ENCODE measurements at regions not wholly inside any gene's neighbourhood (a gene's known extent, or its start where the extent isn't known, plus 50 kb on each side); places are given as distances from the start of the nearest gene placed in this dataset.

DNA sequence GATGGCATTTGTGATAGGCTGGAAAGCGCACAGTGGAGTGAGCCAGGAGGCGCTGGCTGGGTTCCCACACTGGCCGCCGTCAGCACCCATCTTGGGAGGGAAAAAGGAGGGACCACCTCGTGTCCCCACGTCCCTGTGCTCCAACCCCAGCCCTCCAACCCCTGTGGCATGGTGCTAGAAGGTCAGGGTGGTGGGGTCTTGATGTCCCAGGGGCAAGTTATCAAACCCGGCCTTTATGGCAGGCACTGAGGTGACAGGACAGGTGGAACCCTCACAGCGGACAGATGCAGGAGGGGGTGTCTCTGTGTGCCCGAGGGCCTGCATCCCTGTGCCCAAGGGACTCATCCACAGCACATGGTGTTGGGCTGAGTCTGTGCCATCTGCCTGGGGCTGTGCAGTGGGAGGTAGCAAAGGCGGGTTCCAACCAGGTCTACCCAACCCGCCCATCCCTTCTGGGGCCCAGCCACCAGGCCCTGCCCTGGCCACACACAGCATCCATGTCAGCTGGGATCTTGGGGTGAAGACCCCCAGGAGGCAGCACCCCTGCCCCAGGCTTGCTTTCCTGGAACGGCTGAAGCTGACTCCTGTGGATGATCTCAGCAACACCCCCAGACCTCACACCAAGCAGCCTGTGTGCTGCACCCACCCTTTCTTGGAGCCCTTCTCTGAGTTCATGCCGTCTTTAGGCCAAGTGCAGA lies 246.1 kb downstream of the NDUFA10 start:
- Histone ChIP-seq H3K27ac (ENCODE audit: low read length) (no peak overlapping the region), H3K27me3 (ENCODE audit: insufficient read depth, low read length) (peaks cover 8% of the 10 kb centered on the region; the same call in 1 of the 2 replicates), H3K4me1 (ENCODE audit: insufficient read depth, low read length) (no peaks in the 10 kb centered on the region), H3K36me3 (ENCODE audit: insufficient read depth, low read depth, low read length) (no peaks in the 10 kb centered on the region), H3K9me3 (ENCODE audit: insufficient read depth, low read depth, low read length) (peaks cover 5% of the 10 kb centered on the region; the same call in 1 of the 2 replicates), H3K4me3 (ENCODE audit: low read length) (no peak overlapping the region), H3K9ac (ENCODE audit: low read depth, low read length) (no peak overlapping the region)

GRCh38 chr2:239778042-239778851 lies 246.9 kb downstream of the NDUFA10 start:
- peaks cover 5% of the 10 kb centered on the region; the same call in 1 of the 2 replicates for H3K9me3 ChIP-seq (ENCODE audit: insufficient read depth, low read depth, low read length)
- no peak overlapping the region for H3K27ac ChIP-seq (ENCODE audit: low read length)
- H3K27me3 ChIP-seq (ENCODE audit: insufficient read depth, low read length) = peaks cover 8% of the 10 kb centered on the region; the same call in 1 of the 2 replicates
- H3K4me1 ChIP-seq (ENCODE audit: insufficient read depth, low read length) = no peaks in the 10 kb centered on the region
- H3K4me3 ChIP-seq (ENCODE audit: low read length) = no peak overlapping the region
- H3K9ac ChIP-seq (ENCODE audit: low read depth, low read length) = no peak overlapping the region
- H3K36me3 ChIP-seq (ENCODE audit: insufficient read depth, low read depth, low read length) = no peaks in the 10 kb centered on the region

GRCh38 chr2:239777219-239777618 lies 247.9 kb downstream of the NDUFA10 start:
- Histone ChIP-seq H3K4me1 (ENCODE audit: insufficient read depth, low read length) (no peaks in the 10 kb centered on the region), H3K27ac (ENCODE audit: low read length) (no peak overlapping the region), H3K4me3 (ENCODE audit: low read length) (no peak overlapping the region), H3K27me3 (ENCODE audit: insufficient read depth, low read length) (peaks cover 8% of the 10 kb centered on the region; the same call in 1 of the 2 replicates), H3K36me3 (ENCODE audit: insufficient read depth, low read depth, low read length) (no peaks in the 10 kb centered on the region), H3K9me3 (ENCODE audit: insufficient read depth, low read depth, low read length) (peaks cover 7% of the 10 kb centered on the region; the same call in 1 of the 2 replicates), H3K9ac (ENCODE audit: low read depth, low read length) (no peak overlapping the region)

DNA sequence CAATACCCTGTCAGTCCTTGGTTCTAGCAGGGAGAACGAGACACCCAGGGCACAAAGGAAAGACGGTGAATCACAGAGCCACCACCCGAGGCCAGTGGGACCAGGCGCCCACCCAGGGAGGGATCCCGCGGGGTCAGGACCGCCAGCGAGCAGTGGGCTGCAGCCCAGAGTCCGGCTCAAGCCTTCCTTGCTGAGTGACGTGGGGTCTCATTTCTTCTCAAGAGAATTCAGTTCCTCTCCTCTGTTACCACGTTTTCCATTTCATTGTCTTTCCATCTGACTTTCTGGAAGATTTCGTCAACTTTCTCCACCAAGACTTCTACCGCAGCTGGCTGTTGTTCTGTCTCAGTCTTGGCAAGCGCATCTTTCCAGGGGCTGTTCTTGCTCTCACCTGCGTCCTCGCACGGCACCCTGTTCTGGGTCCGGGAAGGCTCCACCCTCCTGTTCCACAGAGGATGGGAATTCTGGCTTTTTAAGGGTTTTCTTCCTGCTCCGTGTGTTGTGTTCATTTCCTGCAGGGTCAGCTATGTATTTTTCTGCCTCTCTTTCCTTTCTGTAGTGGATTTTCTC lies 248.6 kb downstream of the NDUFA10 start:
- Histone ChIP-seq H3K9me3 (ENCODE audit: insufficient read depth, low read depth, low read length) (peaks cover 13% of the 10 kb centered on the region; the same call in 1 of the 2 replicates), H3K4me1 (ENCODE audit: insufficient read depth, low read length) (no peaks in the 10 kb centered on the region), H3K27ac (ENCODE audit: low read length) (no peak overlapping the region), H3K27me3 (ENCODE audit: insufficient read depth, low read length) (peaks cover 8% of the 10 kb centered on the region; the same call in 1 of the 2 replicates), H3K9ac (ENCODE audit: low read depth, low read length) (no peak overlapping the region), H3K4me3 (ENCODE audit: low read length) (no peak overlapping the region), H3K36me3 (ENCODE audit: insufficient read depth, low read depth, low read length) (no peaks in the 10 kb centered on the region)

DNA sequence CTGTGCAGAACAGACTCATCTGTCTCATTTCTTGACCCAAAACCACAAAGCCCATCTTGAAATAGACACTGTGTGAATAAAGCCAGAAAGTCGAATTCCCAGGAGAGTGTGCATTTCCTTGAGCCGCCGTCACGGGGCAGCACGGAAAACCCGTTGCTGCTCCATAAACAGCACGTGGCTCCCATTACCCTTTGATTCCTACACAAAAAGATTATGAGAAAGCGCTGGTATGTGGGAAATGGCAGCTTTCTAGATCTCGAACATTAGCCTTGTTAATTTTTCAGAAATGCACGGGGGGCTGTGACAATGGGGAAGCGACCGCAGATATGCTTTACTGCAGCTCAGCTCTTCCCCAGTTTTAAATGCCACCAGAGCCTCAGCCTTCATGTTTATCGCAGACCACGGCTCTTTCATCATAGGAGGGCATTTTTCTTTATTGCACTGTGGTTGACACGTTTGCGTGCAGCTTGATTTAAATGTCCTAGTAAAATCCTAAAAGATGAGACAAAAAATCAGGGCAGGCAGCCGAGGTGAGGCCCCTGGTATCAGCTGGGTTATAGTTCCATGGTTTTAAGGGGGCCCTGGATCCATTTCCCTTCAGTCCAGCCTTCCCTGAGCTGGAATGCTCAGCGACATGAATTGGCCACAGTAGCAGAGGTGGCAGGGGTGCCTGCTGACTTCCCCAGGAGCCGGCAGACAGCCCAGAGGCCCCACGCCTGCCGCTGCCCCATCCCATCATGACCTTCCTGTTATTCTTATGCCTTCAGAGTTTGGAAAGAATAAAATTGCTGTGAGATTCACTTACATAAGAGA lies 249.3 kb downstream of the NDUFA10 start:
- Histone ChIP-seq H3K4me1 (ENCODE audit: insufficient read depth, low read length) (no peaks in the 10 kb centered on the region), H3K4me3 (ENCODE audit: low read length) (no peak overlapping the region), H3K36me3 (ENCODE audit: insufficient read depth, low read depth, low read length) (no peaks in the 10 kb centered on the region), H3K9me3 (ENCODE audit: insufficient read depth, low read depth, low read length) (peaks cover 14% of the 10 kb centered on the region; the same call in 1 of the 2 replicates), H3K9ac (ENCODE audit: low read depth, low read length) (no peak overlapping the region), H3K27me3 (ENCODE audit: insufficient read depth, low read length) (peaks cover 8% of the 10 kb centered on the region; the same call in 1 of the 2 replicates), H3K27ac (ENCODE audit: low read length) (no peak overlapping the region)

DNA sequence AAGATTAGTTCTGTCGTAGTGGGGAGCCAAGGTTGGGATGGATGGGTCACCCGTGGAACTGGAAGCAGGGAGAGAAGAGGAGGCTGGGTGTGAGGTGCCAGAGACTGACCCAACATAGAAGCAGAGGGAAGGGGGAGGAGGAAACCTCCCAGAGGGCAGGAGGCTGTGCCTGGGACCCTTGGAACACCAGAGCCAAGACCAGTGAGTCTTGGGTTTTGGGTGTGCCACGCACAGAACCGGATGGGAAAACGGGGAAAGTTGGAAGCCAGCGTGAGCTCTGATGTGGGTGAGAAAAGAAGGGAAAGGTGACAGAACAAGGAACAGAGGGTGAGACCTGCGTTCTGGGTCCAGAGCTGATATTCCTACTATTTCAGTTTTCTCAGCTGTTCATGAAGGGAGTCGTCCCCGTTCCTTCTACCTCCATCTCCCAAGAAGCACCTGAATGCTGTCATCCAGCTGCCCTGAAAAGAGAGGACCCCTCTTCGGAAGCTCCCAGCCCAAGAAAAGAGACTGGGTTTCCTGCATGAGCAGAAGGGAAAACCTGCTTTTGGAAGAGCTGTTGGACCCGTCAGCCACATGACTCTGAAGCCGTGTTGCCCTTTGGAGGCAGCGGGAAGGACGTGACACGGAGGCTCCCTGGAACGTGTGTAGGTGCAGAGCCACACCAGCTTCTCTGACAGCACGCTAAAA lies 250.1 kb downstream of the NDUFA10 start:
- H3K9me3 ChIP-seq (ENCODE audit: insufficient read depth, low read depth, low read length) = peaks cover 11% of the 10 kb centered on the region; the same call in 1 of the 2 replicates
- no peak overlapping the region for H3K27ac ChIP-seq (ENCODE audit: low read length)
- no peak overlapping the region for H3K4me3 ChIP-seq (ENCODE audit: low read length)
- H3K36me3 ChIP-seq (ENCODE audit: insufficient read depth, low read depth, low read length) = no peaks in the 10 kb centered on the region
- no peak overlapping the region for H3K9ac ChIP-seq (ENCODE audit: low read depth, low read length)
- H3K4me1 ChIP-seq (ENCODE audit: insufficient read depth, low read length) = no peaks in the 10 kb centered on the region
- H3K27me3 ChIP-seq (ENCODE audit: insufficient read depth, low read length) = peaks cover 8% of the 10 kb centered on the region; the same call in 1 of the 2 replicates

GRCh38 chr2:239774142-239774462 lies 251.0 kb downstream of the NDUFA10 start:
- Histone ChIP-seq H3K9ac (ENCODE audit: low read depth, low read length) (no peak overlapping the region), H3K27me3 (ENCODE audit: insufficient read depth, low read length) (peaks cover 8% of the 10 kb centered on the region; the same call in 1 of the 2 replicates), H3K9me3 (ENCODE audit: insufficient read depth, low read depth, low read length) (peaks cover 11% of the 10 kb centered on the region; the same call in 1 of the 2 replicates), H3K36me3 (ENCODE audit: insufficient read depth, low read depth, low read length) (no peaks in the 10 kb centered on the region), H3K4me3 (ENCODE audit: low read length) (no peak overlapping the region), H3K27ac (ENCODE audit: low read length) (no peak overlapping the region), H3K4me1 (ENCODE audit: insufficient read depth, low read length) (no peaks in the 10 kb centered on the region)

DNA sequence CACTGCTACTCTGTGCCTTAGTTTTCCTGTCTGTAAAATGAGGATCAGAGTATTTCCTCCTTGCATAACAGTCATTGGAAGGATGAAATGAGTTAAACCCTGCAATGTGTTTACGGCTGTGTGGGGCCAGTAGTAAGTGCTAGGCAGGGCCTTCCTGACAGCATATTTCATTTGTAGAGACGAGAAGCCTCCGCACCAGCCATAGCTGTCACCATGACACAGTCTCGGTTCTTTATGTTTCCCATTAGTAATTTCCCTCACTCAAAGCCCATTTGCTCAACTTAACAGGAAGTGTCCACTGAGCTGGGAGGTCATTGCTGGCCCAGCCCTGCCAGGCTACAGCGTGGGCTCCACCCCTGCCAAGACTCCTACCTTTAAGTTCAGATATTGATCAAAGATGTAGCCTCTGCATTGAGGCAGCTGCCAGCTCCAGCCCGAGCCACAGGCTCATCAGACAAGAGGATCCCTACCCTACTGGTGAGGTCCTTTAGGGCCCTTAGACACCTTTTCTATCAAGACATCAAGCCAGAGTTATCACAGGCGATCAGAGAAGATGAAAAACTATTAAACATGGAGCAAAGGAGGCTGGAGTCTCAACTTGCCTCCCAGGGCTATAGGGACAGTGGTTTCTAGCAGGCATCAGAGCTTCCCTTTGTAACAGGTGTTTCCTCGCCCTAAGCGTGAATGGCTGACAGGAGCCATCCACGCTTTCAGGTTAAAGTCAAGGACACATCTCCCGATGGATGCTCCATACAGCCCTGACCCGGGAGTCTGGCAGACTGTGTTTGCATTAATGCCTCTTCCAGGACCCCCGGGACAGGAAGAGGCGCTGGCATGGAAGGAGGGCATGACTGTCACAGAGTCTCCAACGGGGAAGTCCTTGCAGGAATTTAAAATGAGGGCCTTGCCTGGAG lies 251.7 kb downstream of the NDUFA10 start:
- no peaks in the 10 kb centered on the region for H3K4me1 ChIP-seq (ENCODE audit: insufficient read depth, low read length)
- H3K27me3 ChIP-seq (ENCODE audit: insufficient read depth, low read length) = peaks cover 8% of the 10 kb centered on the region; the same call in 1 of the 2 replicates
- no peak overlapping the region for H3K9ac ChIP-seq (ENCODE audit: low read depth, low read length)
- H3K9me3 ChIP-seq (ENCODE audit: insufficient read depth, low read depth, low read length) = peaks cover 11% of the 10 kb centered on the region; the same call in 1 of the 2 replicates
- H3K36me3 ChIP-seq (ENCODE audit: insufficient read depth, low read depth, low read length) = no peaks in the 10 kb centered on the region
- H3K27ac ChIP-seq (ENCODE audit: low read length) = no peak overlapping the region
- no peak overlapping the region for H3K4me3 ChIP-seq (ENCODE audit: low read length)

DNA sequence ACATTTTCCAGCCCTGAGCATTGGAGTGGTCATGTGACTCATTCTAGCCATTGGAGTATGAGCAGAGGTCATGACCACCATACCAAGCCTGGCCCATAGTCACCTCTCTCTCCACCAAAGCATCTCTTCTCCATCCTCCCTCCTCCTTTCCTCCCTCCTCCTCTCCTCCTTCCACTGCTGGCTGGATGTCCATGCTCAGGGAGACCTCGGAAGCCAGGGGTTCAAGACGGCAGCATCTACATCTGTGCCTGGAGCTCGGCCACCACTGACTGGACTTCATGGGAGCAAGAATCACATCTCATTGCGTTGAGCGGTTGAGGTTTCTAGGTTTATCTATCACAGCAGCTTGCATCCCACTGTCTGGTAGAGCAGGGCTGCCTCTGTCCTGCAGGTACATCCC lies 252.4 kb downstream of the NDUFA10 start:
- no peaks in the 10 kb centered on the region for H3K36me3 ChIP-seq (ENCODE audit: insufficient read depth, low read depth, low read length)
- no peak overlapping the region for H3K9ac ChIP-seq (ENCODE audit: low read depth, low read length)
- peaks cover 11% of the 10 kb centered on the region; the same call in 1 of the 2 replicates for H3K9me3 ChIP-seq (ENCODE audit: insufficient read depth, low read depth, low read length)
- H3K27ac ChIP-seq (ENCODE audit: low read length) = no peak overlapping the region
- no peak overlapping the region for H3K4me3 ChIP-seq (ENCODE audit: low read length)
- H3K27me3 ChIP-seq (ENCODE audit: insufficient read depth, low read length) = peaks cover 8% of the 10 kb centered on the region; the same call in 1 of the 2 replicates
- H3K4me1 ChIP-seq (ENCODE audit: insufficient read depth, low read length) = no peaks in the 10 kb centered on the region

DNA sequence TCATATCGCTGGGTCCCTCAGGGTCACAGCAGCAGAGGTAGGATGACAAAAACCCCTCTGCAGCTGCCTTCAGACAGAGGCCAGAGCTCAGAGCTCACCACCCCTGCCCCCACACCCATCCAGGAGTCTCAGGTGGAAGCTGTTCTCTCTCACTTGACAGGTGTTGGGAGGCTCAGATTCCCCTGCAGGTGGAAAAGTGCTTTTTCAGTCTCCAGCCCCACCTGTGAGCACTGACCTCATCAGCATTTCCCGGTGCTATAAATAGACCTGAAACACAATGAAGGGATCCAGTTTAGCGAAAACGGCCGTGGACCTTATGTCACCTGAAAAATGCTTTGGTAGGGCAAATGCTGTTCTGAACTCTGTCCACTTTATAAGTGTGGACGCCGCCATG lies 254.9 kb downstream of the NDUFA10 start:
- Histone ChIP-seq H3K27me3 (ENCODE audit: insufficient read depth, low read length) (peaks cover 7% of the 10 kb centered on the region; the same call in 1 of the 2 replicates), H3K9me3 (ENCODE audit: insufficient read depth, low read depth, low read length) (peaks cover 11% of the 10 kb centered on the region; the same call in 1 of the 2 replicates), H3K4me3 (ENCODE audit: low read length) (no peak overlapping the region), H3K4me1 (ENCODE audit: insufficient read depth, low read length) (no peaks in the 10 kb centered on the region), H3K27ac (ENCODE audit: low read length) (no peak overlapping the region), H3K9ac (ENCODE audit: low read depth, low read length) (no peak overlapping the region), H3K36me3 (ENCODE audit: insufficient read depth, low read depth, low read length) (no peaks in the 10 kb centered on the region)

All from iPS-20b (cell line).